Psoas muscle (tissue), 7 donors: ENCODE measurements at regions not wholly inside any gene's neighbourhood (a gene's known extent, or its start where the extent isn't known, plus 50 kb on each side); places are given as distances from the start of the nearest gene placed in this dataset.

Source experiments
- ATAC-seq, 4 donors: fragments of 200-7000 bp; cut with Tn5 transposase; one replicate each; pipeline ENCODE4 v1.9.1; 2020; ENCODE audit warnings: moderate library complexity in 3 of 4, mild to moderate bottlenecking in 2 of 4
- DNase-seq, 2 donors: peaks; one replicate each; pipeline ENCODE4 v3.0.0-alpha.2; 2020
- H3K27ac ChIP-seq: fragments of 200-600 bp; one replicate; pipeline ENCODE4 v1.8.0; 2022
- H3K27me3 ChIP-seq, 3 donors: fragments of 200-600 bp in 1 of 3; one replicate each; pipeline versions ENCODE4 v1.6.1 to v1.8.0; 2013 to 2022; ENCODE audit warnings: low read length in 2 of 3, mild to moderate bottlenecking in 2 of 3, moderate library complexity in 1 of 3; ENCODE audit not compliant: insufficient read depth in 3 of 3
- H3K36me3 ChIP-seq, 2 donors: fragments of 200-600 bp in 1 of 2; one replicate each; pipeline versions ENCODE4 v1.6.1 to v1.8.0; 2013 to 2022; ENCODE audit warnings: low read depth in 1 of 2, mild to moderate bottlenecking in 1 of 2, moderate library complexity in 1 of 2; ENCODE audit not compliant: insufficient read depth in 1 of 2
- H3K4me1 ChIP-seq: fragments of 200-600 bp; one replicate; pipeline ENCODE4 v1.8.0; 2022
- H3K4me3 ChIP-seq: fragments of 200-600 bp; one replicate; pipeline ENCODE4 v1.8.0; 2022; ENCODE audit warnings: mild to moderate bottlenecking
- H3K9me3 ChIP-seq: fragments of 200-600 bp; one replicate; pipeline ENCODE4 v1.8.0; 2022
- CTCF ChIP-seq: fragments of 200-600 bp; IDR thresholded peaks from one replicate; pipeline ENCODE4 v1.8.0; 2022; ENCODE audit warnings: antibody characterized with exemption
- WGBS, 3 donors: extraction: QIAGEN DNeasy Blood & Tissue Kit; methylation state at CpG; one replicate each; pipeline versions ENCODE4 v1.1.6 to v1.1.7; 2013; 5-methylcytosine and 5-hydroxymethylcytosine counted together
- intact Hi-C, 2 donors: fragments of 100-400 bp; cut with DNase I; formaldehyde crosslinking; loops; one replicate each; pipeline versions ENCODE4 v1.11.0 to v1.14.2; 2022
- donor health status: healthy with polysubstance abuse.
- donor health status: DM: no; HTN: no; CAD: no; lungs with moderate emphysema.
- donor health status: Bipolar disorder and iron deficiency.
- donor health status: healthy.
- donor health status: DM: yes; HTN: yes; CAD: no.
- donor health status: DM: no; HTN: no; CAD: no.
- donor health status: DM: yes; HTN: yes; CAD: no.

GRCh38 chr12:91542067-91542466, 359.4 kb upstream of the DCN start:
- Histone ChIP-seq H3K4me1 (no peaks in the 10 kb centered on the region), H3K27me3 (no peaks in the 10 kb centered on the region), H3K4me3 (no peak overlapping the region), H3K9me3 (no peaks in the 10 kb centered on the region), H3K36me3 (no peaks in the 10 kb centered on the region), H3K27ac (no peak overlapping the region)
- intact Hi-C loops = no loop called here
- 84 to 90% (median 86%) methylated on average over 1 of the region's 1 CpG for WGBS, 3 donors
- TF ChIP-seq CTCF = no peak
- DNase-seq = no peak
- ATAC-seq = no peak

- Histone ChIP-seq H3K27ac (no peak overlapping the region), H3K9me3 (peaks cover 12% of the 10 kb centered on the region), H3K36me3 (no peaks in the 10 kb centered on the region), H3K27me3 (no peaks in the 10 kb centered on the region), H3K4me1 (no peaks in the 10 kb centered on the region), H3K4me3 (no peak overlapping the region)
- ATAC-seq (no peak), DNase-seq (no peak)
- intact Hi-C loops = no loop called here
- WGBS, 3 donors = 56 to 65% (median 62%) methylated on average over 4 of the region's 4 CpGs
- no peak for TF ChIP-seq CTCF
Measured at GRCh38 chr12:91538418-91538817, 355.8 kb upstream of the DCN start.

GRCh38 chr12:91533366-91533765, 350.7 kb upstream of the DCN start:
- DNase-seq (no peak), ATAC-seq (no peak)
- Histone ChIP-seq H3K27me3 (no peaks in the 10 kb centered on the region), H3K4me3 (no peak overlapping the region), H3K4me1 (no peaks in the 10 kb centered on the region), H3K9me3 (peaks cover 23% of the 10 kb centered on the region), H3K36me3 (no peaks in the 10 kb centered on the region), H3K27ac (no peak overlapping the region)
- intact Hi-C loops = no loop called here
- no peak for TF ChIP-seq CTCF
- WGBS, 3 donors = 93 to 94% (median 93%) methylated on average over 1 of the region's 1 CpG

- intact Hi-C loops = no loop called here
- no peak for ATAC-seq
- Histone ChIP-seq H3K36me3 (no peaks in the 10 kb centered on the region), H3K27me3 (no peaks in the 10 kb centered on the region), H3K27ac (no peak overlapping the region), H3K9me3 (peaks cover 23% of the 10 kb centered on the region), H3K4me1 (no peaks in the 10 kb centered on the region), H3K4me3 (no peak overlapping the region)
- DNase-seq = no peak
- WGBS, 3 donors = 86 to 93% (median 92%) methylated on average over 1 of the region's 1 CpG
- TF ChIP-seq CTCF = no peak
Measured at GRCh38 chr12:91529829-91530228, 347.2 kb upstream of the DCN start.

GRCh38 chr12:91523831-91524230, 341.2 kb upstream of the DCN start:
- no peak for TF ChIP-seq CTCF
- Histone ChIP-seq H3K4me3 (no peak overlapping the region), H3K36me3 (no peaks in the 10 kb centered on the region), H3K9me3 (no peaks in the 10 kb centered on the region), H3K27me3 (no peaks in the 10 kb centered on the region), H3K4me1 (no peaks in the 10 kb centered on the region), H3K27ac (no peak overlapping the region)
- 66 to 80% (median 75%) methylated on average over 4 of the region's 4 CpGs for WGBS, 3 donors
- ATAC-seq (no peak), DNase-seq (no peak)
- intact Hi-C loops = no loop called here
